ENCODE measurements at regions not wholly inside any gene's neighbourhood (a gene's known extent, or its start where the extent isn't known, plus 50 kb on each side); places are given as distances from the start of the nearest gene placed in this dataset.

GRCh38 chr2:134773335-134773734 lies 54.5 kb upstream of the TMEM163 start:
- TF ChIP-seq EZH2 (IDR thresholded peaks at IDR 0.05) (no peak), EZH2phosphoT487 (IDR thresholded peaks at IDR 0.05) (no peak)
- TF ChIP-seq, protein P1, sequence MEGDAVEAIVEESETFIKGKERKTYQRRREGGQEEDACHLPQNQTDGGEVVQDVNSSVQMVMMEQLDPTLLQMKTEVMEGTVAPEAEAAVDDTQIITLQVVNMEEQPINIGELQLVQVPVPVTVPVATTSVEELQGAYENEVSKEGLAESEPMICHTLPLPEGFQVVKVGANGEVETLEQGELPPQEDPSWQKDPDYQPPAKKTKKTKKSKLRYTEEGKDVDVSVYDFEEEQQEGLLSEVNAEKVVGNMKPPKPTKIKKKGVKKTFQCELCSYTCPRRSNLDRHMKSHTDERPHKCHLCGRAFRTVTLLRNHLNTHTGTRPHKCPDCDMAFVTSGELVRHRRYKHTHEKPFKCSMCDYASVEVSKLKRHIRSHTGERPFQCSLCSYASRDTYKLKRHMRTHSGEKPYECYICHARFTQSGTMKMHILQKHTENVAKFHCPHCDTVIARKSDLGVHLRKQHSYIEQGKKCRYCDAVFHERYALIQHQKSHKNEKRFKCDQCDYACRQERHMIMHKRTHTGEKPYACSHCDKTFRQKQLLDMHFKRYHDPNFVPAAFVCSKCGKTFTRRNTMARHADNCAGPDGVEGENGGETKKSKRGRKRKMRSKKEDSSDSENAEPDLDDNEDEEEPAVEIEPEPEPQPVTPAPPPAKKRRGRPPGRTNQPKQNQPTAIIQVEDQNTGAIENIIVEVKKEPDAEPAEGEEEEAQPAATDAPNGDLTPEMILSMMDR (IDR thresholded peaks at IDR 0.05): no peak
